ENCODE measurements at regions not wholly inside any gene's neighbourhood (a gene's known extent, or its start where the extent isn't known, plus 50 kb on each side); places are given as distances from the start of the nearest gene placed in this dataset.

DNA sequence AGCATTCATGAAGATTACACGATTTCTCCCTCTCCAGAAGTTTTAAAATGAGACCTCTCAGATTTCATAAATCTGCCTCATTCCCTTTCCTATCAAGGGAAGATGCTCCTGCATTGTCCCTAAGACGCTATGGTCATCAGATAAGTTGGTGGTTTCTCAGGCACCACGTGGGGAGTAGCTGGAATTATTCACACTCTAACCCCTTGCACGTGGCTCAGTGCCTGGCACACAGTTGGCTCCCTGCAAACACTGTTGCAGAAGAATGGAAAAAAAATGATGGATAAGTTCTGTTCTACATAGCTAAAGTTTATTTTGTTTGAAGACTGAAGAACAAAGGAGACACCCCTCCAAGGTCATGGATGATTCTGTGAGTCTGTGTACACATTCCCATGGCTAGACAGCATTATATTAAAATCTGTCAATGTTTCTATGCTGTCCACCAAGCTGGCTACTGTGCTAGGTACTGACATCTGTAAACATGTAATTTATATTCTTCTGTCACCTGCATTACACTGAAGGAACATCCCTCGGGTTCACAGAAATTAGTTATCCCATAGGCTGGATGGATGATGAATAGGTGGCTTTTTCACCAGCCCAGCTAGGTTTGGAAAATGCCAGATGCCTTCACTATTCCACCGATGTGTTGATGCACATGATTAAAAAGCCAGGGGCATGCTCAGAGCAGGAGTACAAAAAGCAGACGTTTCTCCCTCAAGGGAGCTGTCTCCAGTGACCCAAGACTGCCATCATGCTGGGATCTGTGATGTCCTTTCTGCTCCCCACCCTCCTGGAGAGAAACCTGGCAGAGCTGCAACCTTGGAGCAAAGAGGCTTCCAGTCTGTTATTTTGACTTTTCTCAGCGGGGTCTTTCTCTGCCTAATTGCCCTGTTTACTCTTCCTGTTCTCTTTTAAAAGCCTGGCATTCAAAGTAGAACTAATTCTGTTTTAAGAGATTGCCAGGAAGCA lies 610.5 kb downstream of the UTRN start:
- TF ChIP-seq, protein P1, sequence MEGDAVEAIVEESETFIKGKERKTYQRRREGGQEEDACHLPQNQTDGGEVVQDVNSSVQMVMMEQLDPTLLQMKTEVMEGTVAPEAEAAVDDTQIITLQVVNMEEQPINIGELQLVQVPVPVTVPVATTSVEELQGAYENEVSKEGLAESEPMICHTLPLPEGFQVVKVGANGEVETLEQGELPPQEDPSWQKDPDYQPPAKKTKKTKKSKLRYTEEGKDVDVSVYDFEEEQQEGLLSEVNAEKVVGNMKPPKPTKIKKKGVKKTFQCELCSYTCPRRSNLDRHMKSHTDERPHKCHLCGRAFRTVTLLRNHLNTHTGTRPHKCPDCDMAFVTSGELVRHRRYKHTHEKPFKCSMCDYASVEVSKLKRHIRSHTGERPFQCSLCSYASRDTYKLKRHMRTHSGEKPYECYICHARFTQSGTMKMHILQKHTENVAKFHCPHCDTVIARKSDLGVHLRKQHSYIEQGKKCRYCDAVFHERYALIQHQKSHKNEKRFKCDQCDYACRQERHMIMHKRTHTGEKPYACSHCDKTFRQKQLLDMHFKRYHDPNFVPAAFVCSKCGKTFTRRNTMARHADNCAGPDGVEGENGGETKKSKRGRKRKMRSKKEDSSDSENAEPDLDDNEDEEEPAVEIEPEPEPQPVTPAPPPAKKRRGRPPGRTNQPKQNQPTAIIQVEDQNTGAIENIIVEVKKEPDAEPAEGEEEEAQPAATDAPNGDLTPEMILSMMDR (IDR thresholded peaks at IDR 0.05) = no peak
- TF ChIP-seq POLR2AphosphoS5 (IDR thresholded peaks at IDR 0.05) = no peak

All from gastroesophageal sphincter (tissue), 3 donors.